Keratinocyte (primary cell): ENCODE measurements at regions not wholly inside any gene's neighbourhood (a gene's known extent, or its start where the extent isn't known, plus 50 kb on each side); places are given as distances from the start of the nearest gene placed in this dataset.

ENCODE experiments used
- EZH2 ChIP-seq: IDR thresholded peaks from one replicate; pipeline ENCODE4 v1.6.1; 2012; ENCODE audit warnings: inconsistent platforms, mild to moderate bottlenecking, low read length, moderate library complexity
- TF ChIP-seq, protein P1 (sequence below), 3 experiments: IDR thresholded peaks in 1 of 3; conservative IDR thresholded peaks in 1 of 3; optimal IDR thresholded peaks in 1 of 3; 2 replicates in 2 of 3; 3 replicates in 1 of 3; pipeline versions ENCODE3 to v1.5.1; 2011; ENCODE audit warnings: low read length in 3 of 3, mild to moderate bottlenecking in 3 of 3, moderate library complexity in 2 of 3, control low read depth in 1 of 3, inconsistent platforms in 1 of 3; ENCODE audit not compliant: insufficient read depth in 2 of 3; ENCODE audit errors: extremely low read depth in 1 of 3

DNA sequence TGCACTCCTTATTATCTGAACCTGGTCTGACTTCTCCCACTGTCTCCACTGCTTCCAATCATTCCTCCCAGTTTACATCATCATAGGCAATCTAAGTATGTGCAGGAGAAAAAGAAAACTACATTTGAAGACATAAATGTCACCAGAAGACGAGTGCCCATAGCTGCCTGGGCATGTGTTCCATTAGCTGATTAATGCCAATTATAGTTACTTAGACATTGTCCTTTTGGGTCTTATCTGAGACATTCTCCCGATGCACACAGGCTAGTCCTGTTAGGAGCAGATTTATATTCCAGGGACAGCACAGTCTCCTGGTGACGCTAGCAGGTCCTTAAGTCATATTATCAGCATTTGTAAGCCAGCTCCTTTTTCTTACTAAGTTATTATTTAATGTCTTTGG, 52.6 kb upstream of the PTGFRN start:
- TF ChIP-seq, protein P1, sequence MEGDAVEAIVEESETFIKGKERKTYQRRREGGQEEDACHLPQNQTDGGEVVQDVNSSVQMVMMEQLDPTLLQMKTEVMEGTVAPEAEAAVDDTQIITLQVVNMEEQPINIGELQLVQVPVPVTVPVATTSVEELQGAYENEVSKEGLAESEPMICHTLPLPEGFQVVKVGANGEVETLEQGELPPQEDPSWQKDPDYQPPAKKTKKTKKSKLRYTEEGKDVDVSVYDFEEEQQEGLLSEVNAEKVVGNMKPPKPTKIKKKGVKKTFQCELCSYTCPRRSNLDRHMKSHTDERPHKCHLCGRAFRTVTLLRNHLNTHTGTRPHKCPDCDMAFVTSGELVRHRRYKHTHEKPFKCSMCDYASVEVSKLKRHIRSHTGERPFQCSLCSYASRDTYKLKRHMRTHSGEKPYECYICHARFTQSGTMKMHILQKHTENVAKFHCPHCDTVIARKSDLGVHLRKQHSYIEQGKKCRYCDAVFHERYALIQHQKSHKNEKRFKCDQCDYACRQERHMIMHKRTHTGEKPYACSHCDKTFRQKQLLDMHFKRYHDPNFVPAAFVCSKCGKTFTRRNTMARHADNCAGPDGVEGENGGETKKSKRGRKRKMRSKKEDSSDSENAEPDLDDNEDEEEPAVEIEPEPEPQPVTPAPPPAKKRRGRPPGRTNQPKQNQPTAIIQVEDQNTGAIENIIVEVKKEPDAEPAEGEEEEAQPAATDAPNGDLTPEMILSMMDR (optimal IDR thresholded peaks at IDR 0.05 in 1 of 3, IDR thresholded peaks at IDR 0.05 in 1 of 3, conservative IDR thresholded peaks at IDR 0.05 in 1 of 3; ENCODE audit: extremely low read depth in 1 of 3, insufficient read depth in 2 of 3, low read length in 3 of 3): no peak
- TF ChIP-seq EZH2: no peak
